Karpas-422 (cell line): ENCODE measurements at regions not wholly inside any gene's neighbourhood (a gene's known extent, or its start where the extent isn't known, plus 50 kb on each side); places are given as distances from the start of the nearest gene placed in this dataset.
"Not testable (repeated sequence)": the region's sequence is repeated elsewhere in the genome, so short reads cannot be mapped to it uniquely, and the experiment has no call there.

Experiments
- DNase-seq: peaks from one replicate; pipeline ENCODE4 v3.0.0-alpha.2; 2015
- H2AFZ ChIP-seq: fragments of 200-600 bp; sonication (generic); 2 replicates; pipeline ENCODE4 v1.6.1; 2014; ENCODE audit warnings: antibody characterized with exemption, low read length, mixed read lengths
- H3K27ac ChIP-seq: fragments of 200-600 bp; sonication (generic); 2 replicates; pipeline ENCODE4 v1.5.1; 2014; ENCODE audit warnings: mild to moderate bottlenecking, low read length, moderate library complexity
- H3K27me3 ChIP-seq: fragments of 200-600 bp; sonication (generic); 2 replicates; pipeline ENCODE4 v1.6.1; 2014; ENCODE audit warnings: low read length, mixed read lengths
- H3K36me3 ChIP-seq: fragments of 200-600 bp; sonication (generic); 2 replicates; pipeline ENCODE4 v1.6.1; 2014; ENCODE audit warnings: low read length, mixed read lengths; ENCODE audit not compliant: insufficient read depth
- H3K4me1 ChIP-seq: fragments of 200-600 bp; sonication (generic); 2 replicates; pipeline ENCODE4 v1.6.1; 2014; ENCODE audit warnings: mild to moderate bottlenecking, low read length, mixed read lengths
- H3K4me2 ChIP-seq: fragments of 200-600 bp; sonication (generic); 2 replicates; pipeline ENCODE4 v1.6.1; 2014; ENCODE audit warnings: low read length, low read depth, mild to moderate bottlenecking; ENCODE audit not compliant: poor library complexity, severe bottlenecking
- H3K4me3 ChIP-seq: fragments of 200-600 bp; sonication (generic); 2 replicates; pipeline ENCODE4 v1.5.1; 2014; ENCODE audit warnings: mild to moderate bottlenecking, antibody characterized with exemption, low read length, mixed read lengths
- H3K79me2 ChIP-seq: fragments of 200-600 bp; sonication (generic); 2 replicates; pipeline ENCODE4 v1.6.1; 2014; ENCODE audit warnings: mild to moderate bottlenecking, low read length, mixed read lengths
- H3K9ac ChIP-seq: fragments of 200-600 bp; sonication (generic); 2 replicates; pipeline ENCODE4 v1.6.0; 2014; ENCODE audit warnings: low read length
- H3K9me2 ChIP-seq: fragments of 200-600 bp; sonication (generic), shearing (Covaris generic); replicated peaks from 2 replicates; pipeline ENCODE4 v1.6.0; 2014; ENCODE audit warnings: mild to moderate bottlenecking, low read length, moderate library complexity; ENCODE audit not compliant: insufficient read depth
- H3K9me3 ChIP-seq: fragments of 300-700, 200-600 bp; sonication (generic); 2 replicates; pipeline ENCODE4 v1.6.1; 2014; ENCODE audit warnings: low read length, mixed read lengths
- H4K20me1 ChIP-seq: fragments of 200-600 bp; sonication (generic); 2 replicates; pipeline ENCODE4 v1.6.1; 2014; ENCODE audit warnings: mild to moderate bottlenecking, antibody characterized with exemption, low read length, low read depth; ENCODE audit not compliant: insufficient read depth

- not testable (repeated sequence) for H3K36me3 ChIP-seq, H3K79me2 ChIP-seq, H3K27me3 ChIP-seq
Measured at GRCh38 chr2:95753812-95754211, 162.0 kb downstream of the TRIM43 start.

GRCh38 chr2:95754213-95754612, 162.4 kb downstream of the TRIM43 start:
- H3K27ac ChIP-seq, H4K20me1 ChIP-seq, H3K9me3 ChIP-seq, H3K9me2 ChIP-seq, H3K36me3 ChIP-seq, H3K27me3 ChIP-seq, DNase-seq, H3K79me2 ChIP-seq, H2AFZ ChIP-seq, H3K4me2 ChIP-seq, H3K4me3 ChIP-seq, H3K9ac ChIP-seq, H3K4me1 ChIP-seq: not testable (repeated sequence)

More at GRCh38 chr2:95753812-95754211, 162.0 kb downstream of the TRIM43 start:
- DNase-seq, H3K9me2 ChIP-seq, H3K9ac ChIP-seq, H3K4me1 ChIP-seq, H2AFZ ChIP-seq, H3K4me3 ChIP-seq, H4K20me1 ChIP-seq, H3K27ac ChIP-seq, H3K4me2 ChIP-seq, H3K9me3 ChIP-seq: not testable (repeated sequence)

- not testable (repeated sequence) for H3K9ac ChIP-seq, H3K4me3 ChIP-seq, H3K36me3 ChIP-seq, H4K20me1 ChIP-seq, H2AFZ ChIP-seq, H3K9me3 ChIP-seq, H3K4me2 ChIP-seq, H3K27ac ChIP-seq, DNase-seq, H3K9me2 ChIP-seq, H3K79me2 ChIP-seq, H3K27me3 ChIP-seq, H3K4me1 ChIP-seq
Measured at GRCh38 chr2:95754819-95755563, 163.2 kb downstream of the TRIM43 start.

DNA sequence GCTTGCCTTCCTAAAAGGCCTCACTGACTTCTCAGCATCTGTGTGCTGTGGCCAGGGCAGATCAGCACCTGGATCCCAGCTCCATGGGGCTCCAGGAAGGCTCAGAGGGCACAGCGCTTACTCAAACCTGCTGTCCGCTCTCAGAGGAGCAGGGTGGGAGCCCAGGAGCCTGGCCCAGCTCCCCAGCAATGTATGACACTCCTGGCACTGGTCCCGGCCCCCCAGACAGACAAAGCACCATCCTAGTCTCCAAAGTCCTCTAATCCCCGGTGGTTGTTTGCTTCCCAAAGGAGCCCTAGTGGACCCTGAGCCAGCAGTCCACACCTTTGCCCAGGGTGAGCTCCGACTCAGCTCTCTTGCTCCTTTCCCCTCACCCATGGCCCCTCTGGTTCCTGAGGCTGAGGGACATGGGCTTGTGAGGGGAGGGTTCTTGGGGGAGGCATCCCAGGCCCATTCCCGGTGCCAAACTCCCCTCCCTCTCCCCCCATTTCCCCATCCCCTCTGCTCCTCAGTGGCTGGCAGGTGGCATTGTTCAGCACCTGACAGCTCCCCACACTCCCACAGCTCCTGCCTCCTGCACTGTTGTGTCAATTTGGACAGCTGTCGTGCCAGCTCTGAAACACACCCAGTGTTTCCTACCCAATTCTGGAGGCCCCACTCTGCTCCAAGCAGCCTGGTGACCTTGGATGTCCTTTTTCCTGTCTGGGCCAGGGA, 164.3 kb downstream of the TRIM43 start:
- not testable (repeated sequence) for H3K36me3 ChIP-seq, H3K4me2 ChIP-seq, DNase-seq, H4K20me1 ChIP-seq, H3K4me3 ChIP-seq, H3K9ac ChIP-seq, H3K9me3 ChIP-seq, H3K4me1 ChIP-seq, H2AFZ ChIP-seq, H3K27ac ChIP-seq, H3K27me3 ChIP-seq, H3K79me2 ChIP-seq, H3K9me2 ChIP-seq

- Histone ChIP-seq H3K9me2 (0 out of 2 replicates have a peak, but pooled peaks cover 3% of the 10 kb centered on the region), H2AFZ (no peak overlapping the region), H3K9me3 (no peaks in the 10 kb centered on the region), H3K4me3 (no peak overlapping the region), H3K4me1 (no peaks in the 10 kb centered on the region), H3K9ac (no peak overlapping the region), H4K20me1 (no peaks in the 10 kb centered on the region), H3K79me2 (no peaks in the 10 kb centered on the region), H3K27me3 (no peaks in the 10 kb centered on the region), H3K27ac (no peak overlapping the region), H3K36me3 (no peaks in the 10 kb centered on the region), H3K4me2 (no peak overlapping the region)
- no peak for DNase-seq
Measured at GRCh38 chr2:95757988-95758387, 166.2 kb downstream of the TRIM43 start.

DNA sequence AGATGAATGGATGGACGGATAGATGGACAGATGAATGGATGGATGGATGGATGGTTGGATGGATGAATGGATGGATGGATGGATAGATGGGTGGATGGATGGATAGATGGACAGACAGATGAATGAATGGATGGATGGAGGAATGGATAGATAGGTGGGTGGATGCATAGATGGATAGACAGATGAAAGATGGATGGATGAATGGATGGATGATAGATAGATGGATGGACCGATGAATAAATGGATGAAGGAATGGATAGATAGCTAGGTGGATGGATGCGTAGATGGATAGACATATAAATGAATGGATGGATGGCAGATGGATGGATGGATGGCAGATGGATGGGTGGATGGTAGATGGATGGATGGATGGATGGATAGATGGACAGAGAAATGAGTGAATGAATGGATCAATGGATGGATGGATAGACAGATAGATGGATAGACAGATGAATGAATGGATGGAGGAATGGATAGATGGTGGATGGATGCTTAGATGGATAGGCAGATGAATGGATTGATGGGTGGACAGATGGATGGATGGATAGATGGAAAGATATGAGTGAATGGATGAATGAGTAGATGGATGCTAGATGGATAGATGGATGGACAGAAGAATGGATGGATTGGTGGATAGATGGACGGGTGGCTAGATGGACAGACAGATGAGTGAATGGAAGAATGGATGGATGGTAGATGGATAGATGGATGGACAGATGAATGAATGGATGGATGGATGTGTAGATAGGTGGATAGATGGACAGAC, 167.9 kb downstream of the TRIM43 start:
- no peak for DNase-seq
- Histone ChIP-seq H4K20me1 (no peaks in the 10 kb centered on the region), H3K79me2 (no peaks in the 10 kb centered on the region), H3K36me3 (no peaks in the 10 kb centered on the region), H3K27me3 (no peaks in the 10 kb centered on the region), H3K9me3 (no peaks in the 10 kb centered on the region), H3K9ac (no peak overlapping the region), H3K9me2 (0 out of 2 replicates have a peak, but pooled peaks cover 3% of the 10 kb centered on the region), H3K27ac (no peak overlapping the region), H3K4me1 (no peaks in the 10 kb centered on the region), H3K4me3 (no peak overlapping the region), H3K4me2 (no peak overlapping the region), H2AFZ (no peak overlapping the region)

DNA sequence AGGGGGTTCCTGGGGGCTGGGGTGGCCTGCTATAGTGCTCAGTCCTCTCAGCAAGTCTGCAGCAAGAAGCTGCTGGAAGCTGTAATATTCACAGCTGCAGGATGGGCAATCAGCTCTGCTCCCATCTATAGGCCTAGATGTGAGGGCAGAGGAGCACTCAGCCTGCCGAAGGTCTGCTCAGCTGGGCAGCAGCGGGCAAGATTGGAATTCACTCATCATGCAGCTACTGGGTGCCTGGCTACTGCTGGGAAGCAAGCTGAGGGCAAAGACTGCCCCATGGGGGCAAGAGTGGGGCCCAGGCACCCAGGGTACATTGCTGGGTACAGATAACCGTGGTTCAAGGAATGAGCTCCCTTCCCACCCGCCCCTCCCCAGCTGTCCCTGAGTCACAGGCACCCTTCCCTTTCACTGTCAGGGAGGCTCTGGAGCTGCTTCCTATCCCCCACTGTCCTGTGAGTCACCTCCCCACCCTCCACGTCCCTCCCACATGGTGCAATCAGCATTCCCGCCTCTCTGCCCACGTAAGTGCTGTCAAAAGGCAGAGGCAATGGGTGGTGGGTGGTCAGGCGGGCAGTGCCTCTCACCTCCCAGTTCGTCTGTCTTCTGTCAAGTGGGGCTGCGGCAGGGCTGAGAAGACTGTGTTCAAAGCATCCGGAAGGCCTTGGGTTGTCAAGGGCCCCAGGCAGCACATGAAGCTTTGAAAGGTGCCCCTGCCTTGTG, 169.2 kb downstream of the TRIM43 start:
- Histone ChIP-seq H2AFZ (no peak overlapping the region), H3K4me3 (no peak overlapping the region), H3K9ac (no peak overlapping the region), H3K36me3 (no peaks in the 10 kb centered on the region), H3K27ac (no peak overlapping the region), H3K9me3 (no peaks in the 10 kb centered on the region), H3K79me2 (no peaks in the 10 kb centered on the region), H3K27me3 (no peaks in the 10 kb centered on the region), H3K4me2 (no peak overlapping the region), H3K9me2 (0 out of 2 replicates have a peak, but pooled peaks cover 3% of the 10 kb centered on the region), H4K20me1 (no peaks in the 10 kb centered on the region), H3K4me1 (no peaks in the 10 kb centered on the region)
- no peak for DNase-seq

GRCh38 chr2:95761556-95761955, 169.8 kb downstream of the TRIM43 start:
- 0 out of 2 replicates have a peak, but pooled peaks cover 3% of the 10 kb centered on the region for H3K9me2 ChIP-seq
- no peaks in the 10 kb centered on the region for H3K36me3 ChIP-seq
- no peaks in the 10 kb centered on the region for H3K9me3 ChIP-seq
- no peak overlapping the region for H3K9ac ChIP-seq
- no peaks in the 10 kb centered on the region for H3K27me3 ChIP-seq
- no peaks in the 10 kb centered on the region for H3K79me2 ChIP-seq
- H2AFZ ChIP-seq = no peak overlapping the region
- no peak for DNase-seq
- no peak overlapping the region for H3K4me3 ChIP-seq
- H3K4me1 ChIP-seq = no peaks in the 10 kb centered on the region
- no peaks in the 10 kb centered on the region for H4K20me1 ChIP-seq
- no peak overlapping the region for H3K27ac ChIP-seq
- H3K4me2 ChIP-seq = no peak overlapping the region
